Right lobe of liver (tissue), 6 donors: ENCODE measurements at regions not wholly inside any gene's neighbourhood (a gene's known extent, or its start where the extent isn't known, plus 50 kb on each side); places are given as distances from the start of the nearest gene placed in this dataset.

ENCODE experiments used
- ATAC-seq, 4 donors: fragments of 200-7000 bp; cut with Tn5 transposase; one replicate each; pipeline ENCODE4 v1.9.1; 2020; ENCODE audit warnings: mild to moderate bottlenecking in 4 of 4, moderate library complexity in 4 of 4
- DNase-seq, 3 donors: peaks; one replicate each; pipeline ENCODE4 v3.0.0-alpha.2; 2020
- H3K27ac ChIP-seq, 3 donors: fragments of 200-600 bp; one replicate each; pipeline ENCODE4 v1.8.0; 2022
- H3K27me3 ChIP-seq, 2 donors: fragments of 200-600 bp; one replicate each; pipeline ENCODE4 v1.8.0; 2022
- H3K36me3 ChIP-seq, 4 donors: fragments of 200-600 bp; sonication (generic) in 1 of 4; one replicate each; pipeline versions ENCODE4 v1.5.1 to v1.8.0; 2017 to 2022; ENCODE audit warnings: control low read depth in 1 of 4
- H3K4me1 ChIP-seq, 4 donors: fragments of 200-600 bp; sonication (generic) in 1 of 4; one replicate each; pipeline versions ENCODE4 v1.5.1 to v1.8.0; 2017 to 2022; ENCODE audit warnings: control low read depth in 1 of 4
- H3K4me3 ChIP-seq, 3 donors: fragments of 200-600 bp; one replicate each; pipeline ENCODE4 v1.8.0; 2022
- H3K9me3 ChIP-seq, 4 donors: fragments of 200-600 bp; sonication (generic) in 1 of 4; one replicate each; pipeline versions ENCODE4 v1.5.1 to v1.8.0; 2017 to 2022; ENCODE audit warnings: control low read depth in 1 of 4
- CTCF ChIP-seq, 4 donors: fragments of 200-600 bp in 3 of 4; fragments of 450-650 bp in 1 of 4; IDR thresholded peaks; one replicate each; pipeline versions ENCODE4 v1.5.1 to v1.8.0; 2016 to 2022; ENCODE audit warnings: antibody characterized with exemption in 4 of 4, mild to moderate bottlenecking in 2 of 4
- POLR2A ChIP-seq: fragments of 450-650 bp; IDR thresholded peaks from one replicate; pipeline ENCODE4 v1.6.1; 2017; ENCODE audit warnings: antibody characterized with exemption, mild to moderate bottlenecking
- WGBS: methylation state at CpG from one replicate; pipeline ENCODE4 v1.1.6; 2018; ENCODE audit warnings: low coverage, low lambda C conversion rate; ENCODE audit not compliant: insufficient coverage; ENCODE audit errors: missing lambda C conversion rate; 5-methylcytosine and 5-hydroxymethylcytosine counted together
- intact Hi-C, 2 donors: fragments of 100-400 bp; cut with DNase I; formaldehyde crosslinking; loops; one replicate each; pipeline versions ENCODE4 v1.11.2 to v1.14.1; 2022
- donor health status: DM: no; HTN: yes; CAD: no.
- donor health status: DM: no; HTN: no; CAD: no.
- donor health status: DM: no; HTN: no; CAD: no.
- donor health status: DM: no; HTN: yes; CAD: no.
- donor health status: DM: no; HTN: yes; CAD: no.

- WGBS = 80% methylated on average over 1 of the region's 2 CpGs
- H3K9me3 ChIP-seq = no peaks in the 10 kb centered on the region
- intact Hi-C loops = no loop called here
- no peaks in the 10 kb centered on the region for H3K4me1 ChIP-seq
- peak in 1 of 3 donors; percentile 5 for DNase-seq
- H3K27ac ChIP-seq = no peak overlapping the region
- TF ChIP-seq POLR2A = no peak
- no peak for TF ChIP-seq CTCF (IDR thresholded peaks at IDR 0.05)
- no peak for ATAC-seq
- H3K4me3 ChIP-seq = no peak overlapping the region
- no peaks in the 10 kb centered on the region for H3K27me3 ChIP-seq
- no peaks in the 10 kb centered on the region for H3K36me3 ChIP-seq
Observed at GRCh38 chr6:170124150-170124549, 166.7 kb downstream of the DLL1 start.

- TF ChIP-seq POLR2A (no peak), CTCF (IDR thresholded peaks at IDR 0.05) (no peak)
- no peak for ATAC-seq
Observed at GRCh38 chr6:170122651-170123050, 168.2 kb downstream of the DLL1 start.

GRCh38 chr6:170117111-170117972 is 173.5 kb downstream of the DLL1 start:
- ATAC-seq (peak in 1 of 4 donors; percentile 42), DNase-seq (peak in 2 of 3 donors; percentile 17 to 29)
- no peaks in the 10 kb centered on the region for H3K4me1 ChIP-seq
- WGBS = 76% methylated on average over 6 of the region's 21 CpGs
- no peak overlapping the region for H3K4me3 ChIP-seq
- H3K27ac ChIP-seq = no peak overlapping the region
- TF ChIP-seq CTCF (IDR thresholded peaks at IDR 0.05) (no peak), POLR2A (no peak)
- H3K27me3 ChIP-seq = no peaks in the 10 kb centered on the region
- no peaks in the 10 kb centered on the region for H3K9me3 ChIP-seq
- intact Hi-C loops = no loop called here
- H3K36me3 ChIP-seq = no peaks in the 10 kb centered on the region

More at GRCh38 chr6:170122651-170123050, 168.2 kb downstream of the DLL1 start:
- 50% methylated on average over 1 of the region's 1 CpG for WGBS
- Histone ChIP-seq H3K27me3 (no peaks in the 10 kb centered on the region), H3K4me1 (no peaks in the 10 kb centered on the region), H3K27ac (no peak overlapping the region), H3K4me3 (no peak overlapping the region), H3K36me3 (no peaks in the 10 kb centered on the region), H3K9me3 (no peaks in the 10 kb centered on the region)
- intact Hi-C loops = no loop called here
- peak in 2 of 3 donors; percentile 7 to 10 for DNase-seq

GRCh38 chr6:170116636-170117035 is 174.2 kb downstream of the DLL1 start:
- 27% methylated on average over 3 of the region's 7 CpGs for WGBS
- H3K4me3 ChIP-seq = no peak overlapping the region
- no peaks in the 10 kb centered on the region for H3K9me3 ChIP-seq
- H3K27ac ChIP-seq = no peak overlapping the region
- H3K36me3 ChIP-seq = no peaks in the 10 kb centered on the region
- ATAC-seq (peak in 2 of 4 donors; percentile 19 to 28), DNase-seq (peak in 2 of 3 donors; percentile 19 to 37)
- H3K27me3 ChIP-seq = no peaks in the 10 kb centered on the region
- H3K4me1 ChIP-seq = no peaks in the 10 kb centered on the region
- intact Hi-C loops = no loop called here
- TF ChIP-seq CTCF (IDR thresholded peaks at IDR 0.05) = no peak
- TF ChIP-seq POLR2A = no peak
